Right renal pelvis (tissue), 4 donors: ENCODE measurements at regions not wholly inside any gene's neighbourhood (a gene's known extent, or its start where the extent isn't known, plus 50 kb on each side); places are given as distances from the start of the nearest gene placed in this dataset.

Experiments
- DNase-seq, 4 donors: peaks; one replicate each; pipeline ENCODE4 v3.0.0-alpha.2; 2013; ENCODE audit warnings: low read depth in 4 of 4, low spot score in 3 of 4, missing footprints in 1 of 4

DNA sequence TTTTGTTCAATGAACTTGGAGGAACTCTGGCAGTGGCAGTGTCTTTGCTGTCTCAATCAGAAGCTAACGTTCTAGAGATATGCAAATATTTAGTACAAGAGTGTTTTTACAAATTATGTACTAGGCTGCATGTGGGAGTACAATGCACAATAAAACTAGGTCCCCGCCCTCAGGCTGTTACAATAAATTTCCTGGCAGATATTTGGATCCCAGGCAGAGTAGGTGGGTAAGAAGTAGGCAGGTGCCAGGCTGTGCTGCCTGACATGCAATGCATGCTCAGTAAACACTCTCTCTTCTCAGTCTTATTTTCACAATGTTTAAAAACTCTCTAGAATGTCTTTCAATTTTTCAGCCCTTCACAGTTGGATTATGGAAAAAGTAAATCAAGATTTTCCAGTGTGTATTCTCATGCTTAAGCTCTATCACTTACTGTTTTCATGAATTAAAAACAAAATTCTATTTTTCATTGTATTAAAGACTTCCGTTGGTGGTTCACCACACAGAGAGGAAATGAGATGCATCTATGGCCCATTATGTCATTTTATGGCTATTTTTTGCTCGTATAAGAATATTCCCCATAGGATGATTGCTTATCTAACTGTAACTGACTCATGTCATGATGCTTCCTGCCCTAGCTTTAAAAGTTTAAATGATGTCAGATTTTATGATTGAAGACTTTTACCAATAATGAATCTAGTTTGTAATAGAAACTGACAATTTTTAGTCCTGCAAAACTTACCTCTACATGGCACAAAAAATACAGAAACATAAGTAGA lies 346.1 kb downstream of the RND3 start:
- DNase-seq: no peak

- no peak for DNase-seq
Measured at GRCh38 chr2:150140777-150141176, 346.7 kb downstream of the RND3 start.

DNA sequence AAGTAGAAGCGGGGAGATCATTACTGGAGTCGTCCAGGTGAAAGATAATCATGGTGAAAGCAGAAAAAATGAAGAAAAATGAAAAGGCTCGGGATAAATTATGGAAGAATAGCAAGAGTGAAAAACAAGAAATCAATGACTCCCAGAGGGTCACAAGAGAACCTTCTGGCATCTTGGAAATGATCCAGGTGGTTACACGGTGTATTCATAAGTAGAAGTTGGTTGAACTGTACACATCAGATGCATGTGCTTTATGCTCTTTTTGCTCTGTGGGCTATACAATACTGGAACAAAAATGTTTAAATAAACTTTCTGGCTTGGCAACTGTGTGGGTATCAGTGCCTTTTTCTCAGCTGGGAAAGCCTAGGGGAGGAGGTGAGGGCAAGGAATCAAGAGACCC lies 348.9 kb downstream of the RND3 start:
- no peak for DNase-seq

- no peak for DNase-seq
Measured at GRCh38 chr2:150137338-150138069, 350.0 kb downstream of the RND3 start.

DNA sequence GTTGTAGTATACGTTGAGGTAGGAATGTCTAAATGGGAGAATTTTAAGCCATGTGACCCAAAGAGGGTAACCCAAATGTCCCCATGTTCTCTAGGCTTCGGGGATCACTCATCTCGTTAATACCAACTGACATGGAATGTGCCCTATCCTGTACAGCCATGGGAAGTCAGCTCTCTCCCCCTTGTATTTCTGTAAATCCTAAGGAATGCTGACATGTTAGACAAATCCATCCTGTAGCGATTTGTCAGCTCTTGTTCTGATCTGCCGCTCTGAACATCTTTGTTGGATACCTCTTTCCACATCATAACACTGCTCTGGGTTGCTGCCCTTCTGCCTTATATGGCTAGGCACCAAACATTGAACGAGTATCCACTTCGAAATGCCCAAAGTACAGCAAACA lies 350.6 kb downstream of the RND3 start:
- no peak for DNase-seq

DNA sequence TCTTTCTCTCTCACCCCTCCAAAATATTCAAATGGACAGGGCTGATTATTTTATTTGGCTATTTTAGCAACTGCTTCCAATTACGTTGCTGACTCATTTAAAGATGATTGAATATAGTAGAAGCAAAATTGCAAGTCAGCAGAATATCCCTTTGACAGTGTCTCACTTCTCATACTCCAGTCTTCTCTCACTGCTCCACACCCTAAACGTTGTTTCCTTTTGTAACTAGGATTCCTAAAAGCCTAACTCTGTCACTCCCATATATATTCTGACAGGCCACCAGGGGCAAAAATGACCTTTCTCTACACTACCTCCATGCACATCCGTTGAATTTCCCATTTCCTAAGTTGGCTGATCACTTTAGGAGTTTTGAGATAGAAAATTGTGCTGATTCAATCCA lies 351.1 kb downstream of the RND3 start:
- DNase-seq: no peak

DNA sequence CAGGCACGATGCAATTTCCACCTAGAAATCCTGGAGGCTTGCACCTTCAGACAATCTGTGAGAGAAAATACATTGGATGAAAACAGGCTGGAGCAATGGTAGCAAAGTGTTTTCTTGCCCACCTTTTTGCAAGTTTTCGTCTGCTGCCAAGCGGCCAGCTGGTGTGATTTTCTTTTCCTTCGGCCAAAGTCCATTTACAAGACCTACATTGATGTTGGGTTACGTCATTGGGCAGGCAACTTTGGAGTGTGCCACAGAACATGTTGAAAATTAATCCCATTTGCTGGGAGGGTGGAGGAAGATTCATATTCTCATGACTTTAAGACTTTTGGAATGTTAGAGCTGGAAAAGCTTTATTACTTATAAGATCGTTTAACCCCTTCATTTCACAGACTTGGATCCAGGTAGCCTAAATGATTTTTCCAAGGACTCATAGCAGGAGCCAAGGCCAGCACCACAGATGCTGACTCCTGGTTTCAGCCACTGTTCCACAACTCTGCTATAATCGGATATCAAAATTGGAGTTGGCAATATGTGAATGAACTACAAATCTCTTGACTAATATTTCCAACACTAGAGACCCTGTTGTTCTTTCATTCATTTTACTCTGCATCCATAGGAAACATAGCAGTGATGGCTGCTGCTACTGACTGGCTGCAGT lies 352.1 kb downstream of the RND3 start:
- DNase-seq: no peak

- DNase-seq: no peak
Measured at GRCh38 chr2:150134223-150134857, 353.1 kb downstream of the RND3 start.

DNA sequence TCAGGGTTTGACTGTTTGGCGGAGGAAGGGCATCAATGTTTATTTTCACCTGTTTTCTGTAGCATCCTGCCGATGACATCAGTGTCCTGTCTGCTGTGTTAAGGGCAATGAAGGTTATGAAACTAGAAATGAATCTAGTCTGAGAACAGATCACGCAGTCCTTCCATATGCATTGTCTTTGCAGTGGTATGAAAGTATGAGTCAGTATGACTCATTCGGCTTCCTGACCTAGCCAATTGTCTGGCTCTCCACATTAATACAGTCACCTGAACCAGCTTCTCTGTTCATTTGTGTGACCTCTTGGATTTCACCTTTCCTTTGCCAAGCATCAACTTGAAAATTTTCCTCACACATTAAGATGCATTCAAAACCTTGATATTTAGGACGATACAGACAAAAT lies 353.8 kb downstream of the RND3 start:
- DNase-seq: no peak

DNA sequence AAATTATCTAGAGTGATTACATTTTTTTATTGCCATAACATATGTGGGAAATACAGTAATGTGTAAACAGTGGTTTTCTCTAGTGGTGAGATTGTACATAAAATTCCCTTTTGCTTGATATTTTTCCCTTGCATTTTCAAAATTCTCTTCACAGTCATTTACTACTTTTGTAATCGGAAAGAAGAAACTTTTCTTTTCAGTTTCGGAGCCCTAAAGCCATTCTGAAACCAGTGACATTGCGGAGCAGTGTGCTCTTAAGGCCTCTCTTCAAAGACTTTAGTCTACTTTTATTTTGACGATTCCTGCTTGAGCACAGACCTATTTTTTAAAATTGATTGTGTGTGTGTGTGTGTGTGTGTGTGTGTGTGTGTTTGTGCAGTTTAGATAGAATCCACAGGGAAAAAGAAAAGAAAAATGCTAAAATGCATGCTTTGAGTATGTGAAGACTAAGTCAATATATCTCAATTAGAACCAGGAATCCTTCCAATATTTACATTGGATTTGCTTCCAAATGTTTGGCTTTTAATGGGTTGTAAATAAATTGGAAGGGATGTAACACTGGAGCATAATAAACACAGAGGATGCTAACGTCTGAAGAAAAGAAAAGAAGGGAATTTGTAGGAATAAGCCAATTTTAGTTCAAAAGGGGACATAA lies 357.4 kb downstream of the RND3 start:
- DNase-seq: peak in 1 of 4 donors; percentile 46

DNA sequence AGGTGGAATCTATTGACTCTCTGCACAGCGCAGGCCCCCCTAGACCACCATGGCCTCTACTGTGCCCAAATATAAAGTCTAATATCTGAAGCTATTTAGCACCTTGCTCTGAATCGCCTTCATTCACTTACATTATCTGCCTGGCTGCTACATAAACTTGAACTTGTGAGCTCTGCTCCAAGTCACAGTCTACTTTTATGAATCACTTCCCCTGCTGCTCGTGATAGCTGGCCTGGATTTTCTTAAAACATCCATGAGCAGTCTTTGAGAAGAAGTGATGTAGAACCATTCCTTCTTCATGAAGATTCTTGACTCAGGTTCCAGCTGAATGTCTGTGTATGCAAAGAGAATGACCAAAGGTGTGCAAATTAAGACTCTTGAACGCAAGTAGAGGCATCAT lies 359.5 kb downstream of the RND3 start:
- DNase-seq: no peak

- no peak for DNase-seq
Measured at GRCh38 chr2:150127346-150127990, 360.0 kb downstream of the RND3 start.

- DNase-seq: no peak
Measured at GRCh38 chr2:150126839-150127238, 360.6 kb downstream of the RND3 start.

DNA sequence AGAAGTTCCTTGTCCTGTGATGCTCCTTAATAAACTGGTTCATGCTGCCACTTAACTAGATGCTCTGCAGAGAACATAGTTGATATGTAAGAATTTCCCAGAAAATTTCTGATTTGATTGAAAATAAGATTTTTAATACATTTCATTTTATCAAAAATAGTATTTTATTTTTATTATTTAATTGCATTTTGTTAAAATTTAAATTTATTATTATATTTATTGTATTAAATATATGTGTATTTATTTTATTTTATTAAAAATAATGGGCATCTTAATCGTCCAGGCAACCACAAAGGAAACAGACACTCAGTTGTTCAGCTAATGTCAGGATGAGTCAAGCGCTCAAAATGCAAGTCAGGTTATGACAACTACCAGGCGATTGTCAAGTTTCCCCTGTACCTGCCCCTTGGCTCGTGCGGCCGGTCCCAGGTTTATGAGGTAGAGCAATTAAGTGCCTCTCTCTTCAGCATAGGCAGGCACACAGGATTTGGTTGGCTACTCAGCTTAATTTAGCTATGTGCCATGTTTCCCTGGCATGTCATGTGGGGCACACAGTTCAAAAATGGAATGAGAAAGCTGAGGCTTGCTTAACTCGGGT lies 361.2 kb downstream of the RND3 start:
- DNase-seq: no peak

- DNase-seq: no peak
Measured at GRCh38 chr2:150125708-150126107, 361.8 kb downstream of the RND3 start.

DNA sequence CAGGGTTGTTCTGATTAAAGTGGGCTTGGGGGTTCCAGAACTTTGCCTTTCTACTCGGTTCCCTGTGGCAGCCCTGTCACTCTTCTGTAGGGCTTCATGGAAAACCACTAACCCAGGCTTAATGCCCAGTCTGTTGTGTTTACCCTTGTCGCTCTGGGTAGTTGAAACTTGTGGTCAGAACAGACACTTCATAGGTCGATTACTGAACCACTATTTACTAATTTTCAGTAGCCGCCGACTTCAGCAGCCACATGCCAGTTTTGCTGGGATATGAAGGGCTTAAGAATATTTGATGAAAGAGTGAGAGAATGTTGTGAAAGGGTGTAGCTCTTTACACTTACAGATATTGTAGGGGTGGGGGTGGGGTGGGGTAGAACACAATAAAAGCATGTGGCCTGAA lies 362.3 kb downstream of the RND3 start:
- DNase-seq: no peak

DNA sequence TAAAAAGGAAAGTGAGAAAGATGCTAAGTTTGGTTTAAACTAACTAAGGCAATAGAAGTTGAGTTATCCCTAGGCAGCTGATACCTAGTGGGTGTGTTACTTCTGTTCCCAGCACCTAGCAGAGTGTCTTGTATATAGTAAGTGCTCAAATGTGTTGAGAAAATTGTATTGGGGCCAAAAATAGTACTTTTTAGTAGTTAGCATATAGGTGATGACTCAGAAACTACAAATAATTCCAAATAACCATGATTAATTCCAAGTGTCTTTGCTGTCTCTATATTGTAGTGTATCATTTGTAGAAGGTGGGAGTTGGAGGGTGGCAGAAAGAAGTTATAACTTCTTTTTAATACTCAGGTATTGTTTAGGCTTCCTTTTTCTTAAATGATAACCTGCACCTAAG lies 362.7 kb downstream of the RND3 start:
- no peak for DNase-seq

DNA sequence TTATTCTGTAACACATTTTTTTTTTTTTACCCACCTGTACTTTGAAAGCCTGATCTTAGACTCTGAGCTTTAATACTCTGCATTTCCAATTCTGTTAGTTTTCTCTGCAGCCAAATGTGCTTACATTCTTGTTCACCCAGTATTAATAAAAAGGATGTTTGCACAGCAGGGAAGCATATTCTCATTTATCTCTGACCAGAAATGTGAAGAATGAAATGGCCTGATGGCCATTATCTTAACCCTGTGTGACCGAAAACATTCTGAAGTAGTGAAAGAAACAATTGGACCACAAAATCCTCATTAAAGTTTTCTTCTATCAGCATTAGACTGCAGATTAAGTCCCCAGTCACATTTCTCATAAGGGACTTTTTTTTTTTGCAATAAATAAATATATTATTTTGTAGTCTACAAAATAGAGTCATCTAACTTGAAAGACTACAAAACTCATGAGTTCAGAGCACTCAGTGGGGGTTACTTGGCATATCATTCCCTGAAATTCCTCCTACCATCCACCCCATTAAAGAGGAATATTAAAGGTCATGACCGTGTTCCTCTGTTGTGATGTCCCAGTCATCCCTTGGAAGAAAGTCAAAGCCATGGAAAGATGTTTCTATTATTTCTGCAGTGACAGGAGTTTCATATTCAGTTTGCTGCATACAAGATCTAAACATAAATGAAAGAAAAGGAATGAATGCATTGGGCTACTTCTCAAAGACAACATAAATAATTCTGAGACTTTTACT lies 364.4 kb downstream of the RND3 start:
- no peak for DNase-seq

DNA sequence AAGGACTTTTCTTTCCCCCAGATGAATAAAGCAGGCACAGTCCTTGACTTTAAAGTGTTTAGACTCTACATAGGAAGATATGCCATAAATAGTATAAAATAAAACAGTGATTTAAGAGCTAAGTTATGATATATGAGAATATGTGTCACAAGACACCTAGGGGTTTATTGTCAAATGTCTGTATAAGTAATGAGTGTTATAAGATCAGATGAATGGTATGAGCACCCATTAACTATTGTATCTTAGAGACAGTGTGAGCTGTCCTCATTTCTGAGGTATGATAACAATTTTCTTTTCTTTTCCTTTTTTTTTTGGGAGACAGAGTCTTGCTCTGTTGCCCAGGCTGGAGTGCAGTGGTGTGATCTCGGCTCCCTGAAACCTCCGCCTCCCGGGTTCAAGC lies 365.3 kb downstream of the RND3 start:
- no peak for DNase-seq
